Renal pelvis (tissue), 1 donor: ENCODE measurements at regions not wholly inside any gene's neighbourhood (a gene's known extent, or its start where the extent isn't known, plus 50 kb on each side); places are given as distances from the start of the nearest gene placed in this dataset.

Experiments
- DNase-seq: peaks from one replicate; pipeline ENCODE4 v3.0.0-alpha.2; 2013

- no peak for DNase-seq
Measured at GRCh38 chr2:3100386-3100785, 277.2 kb downstream of the EIPR1 start.

DNA sequence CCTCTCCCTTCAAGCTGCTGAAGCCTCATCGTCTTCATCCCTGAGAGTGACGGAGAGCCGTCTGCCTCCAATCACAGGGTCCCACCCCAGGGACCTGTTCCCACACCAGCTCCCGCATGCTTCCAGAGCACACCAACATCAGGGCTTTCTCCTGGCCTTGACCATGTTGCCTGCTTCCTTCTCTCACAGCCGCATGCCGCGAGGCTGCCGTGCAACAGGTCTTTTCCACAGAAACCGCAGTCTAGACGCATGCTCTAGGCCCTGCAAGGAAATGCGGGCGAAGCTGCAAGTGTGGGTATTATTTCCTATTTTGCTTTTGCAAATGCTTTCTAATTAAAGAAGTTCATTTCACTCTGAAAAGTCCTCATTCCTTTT lies 277.8 kb downstream of the EIPR1 start:
- no peak for DNase-seq

- no peak for DNase-seq
Measured at GRCh38 chr2:3099145-3099859, 278.3 kb downstream of the EIPR1 start.

GRCh38 chr2:3098231-3098630 lies 279.4 kb downstream of the EIPR1 start:
- DNase-seq: no peak

GRCh38 chr2:3097804-3098203 lies 279.8 kb downstream of the EIPR1 start:
- no peak for DNase-seq

GRCh38 chr2:3094999-3095958 lies 282.3 kb downstream of the EIPR1 start:
- no peak for DNase-seq

GRCh38 chr2:3094318-3094717 lies 283.3 kb downstream of the EIPR1 start:
- no peak for DNase-seq

- no peak for DNase-seq
Measured at GRCh38 chr2:3091696-3092095, 285.9 kb downstream of the EIPR1 start.

DNA sequence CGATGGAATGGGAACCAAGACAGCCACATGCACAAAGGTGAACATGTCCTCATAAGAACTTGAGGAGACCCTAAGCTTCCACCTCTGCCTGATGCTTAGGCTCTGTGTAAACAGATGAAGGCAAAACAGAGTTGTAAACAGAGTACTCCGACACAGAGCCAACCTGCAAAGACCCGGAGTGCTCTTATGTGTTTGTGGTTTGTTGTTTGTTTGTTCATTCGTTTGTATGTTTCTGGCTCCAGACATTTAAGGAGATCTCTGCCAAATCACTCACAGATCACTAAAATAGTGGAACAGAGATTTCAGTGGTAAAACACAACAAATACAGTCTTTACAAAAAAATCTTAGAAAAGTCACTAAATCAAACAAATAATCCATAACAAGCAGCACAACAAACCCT lies 294.9 kb downstream of the EIPR1 start:
- DNase-seq: no peak

DNA sequence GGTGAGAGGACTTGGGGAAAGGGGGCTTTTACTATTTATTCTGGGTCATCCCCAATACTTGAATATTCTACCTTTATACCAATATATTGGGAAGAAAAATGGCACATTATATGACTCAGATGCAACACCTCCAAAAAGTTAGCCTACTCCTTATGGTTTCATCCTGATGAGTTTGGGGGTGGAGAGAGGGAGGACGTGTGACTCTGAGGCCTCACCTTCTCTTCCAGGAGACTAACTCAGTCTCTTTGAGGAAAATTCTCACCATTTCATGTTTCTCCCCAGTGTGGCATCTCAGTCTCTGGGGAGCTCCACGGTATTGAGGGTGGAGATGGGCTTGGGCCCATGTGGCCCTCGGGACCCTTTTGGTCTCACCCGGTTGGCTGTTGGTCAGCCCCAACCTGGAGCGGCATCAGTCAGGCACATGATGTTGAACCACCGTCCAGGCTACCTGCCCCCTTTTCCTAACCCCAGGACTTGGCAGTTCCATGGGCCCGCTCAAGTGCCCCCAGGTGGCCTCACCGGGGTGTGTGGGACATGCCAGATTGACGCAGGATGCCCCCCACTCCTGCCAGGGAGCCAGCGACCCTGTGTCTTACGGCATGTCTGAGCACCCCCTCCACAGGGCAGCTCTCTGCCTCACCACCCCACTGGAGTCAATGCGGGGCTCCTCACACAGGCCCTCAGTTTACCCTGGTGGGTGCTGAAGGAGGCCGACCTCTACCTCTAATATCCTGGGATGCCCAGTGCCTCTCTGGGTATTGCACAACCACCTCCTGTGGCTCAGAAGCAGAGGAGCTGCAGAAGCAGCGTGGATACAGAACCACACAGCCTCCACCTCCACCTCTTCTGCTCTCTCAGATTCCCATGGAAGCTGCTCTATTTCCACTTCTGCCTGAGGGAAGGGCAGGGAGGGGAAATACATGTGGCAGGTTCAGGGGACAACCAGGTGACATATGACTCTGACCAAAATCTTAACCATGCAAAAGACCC lies 297.4 kb downstream of the EIPR1 start:
- DNase-seq: no peak

GRCh38 chr2:3079466-3079865 lies 298.2 kb downstream of the EIPR1 start:
- DNase-seq: no peak

GRCh38 chr2:3078684-3079083 lies 298.9 kb downstream of the EIPR1 start:
- DNase-seq: no peak

DNA sequence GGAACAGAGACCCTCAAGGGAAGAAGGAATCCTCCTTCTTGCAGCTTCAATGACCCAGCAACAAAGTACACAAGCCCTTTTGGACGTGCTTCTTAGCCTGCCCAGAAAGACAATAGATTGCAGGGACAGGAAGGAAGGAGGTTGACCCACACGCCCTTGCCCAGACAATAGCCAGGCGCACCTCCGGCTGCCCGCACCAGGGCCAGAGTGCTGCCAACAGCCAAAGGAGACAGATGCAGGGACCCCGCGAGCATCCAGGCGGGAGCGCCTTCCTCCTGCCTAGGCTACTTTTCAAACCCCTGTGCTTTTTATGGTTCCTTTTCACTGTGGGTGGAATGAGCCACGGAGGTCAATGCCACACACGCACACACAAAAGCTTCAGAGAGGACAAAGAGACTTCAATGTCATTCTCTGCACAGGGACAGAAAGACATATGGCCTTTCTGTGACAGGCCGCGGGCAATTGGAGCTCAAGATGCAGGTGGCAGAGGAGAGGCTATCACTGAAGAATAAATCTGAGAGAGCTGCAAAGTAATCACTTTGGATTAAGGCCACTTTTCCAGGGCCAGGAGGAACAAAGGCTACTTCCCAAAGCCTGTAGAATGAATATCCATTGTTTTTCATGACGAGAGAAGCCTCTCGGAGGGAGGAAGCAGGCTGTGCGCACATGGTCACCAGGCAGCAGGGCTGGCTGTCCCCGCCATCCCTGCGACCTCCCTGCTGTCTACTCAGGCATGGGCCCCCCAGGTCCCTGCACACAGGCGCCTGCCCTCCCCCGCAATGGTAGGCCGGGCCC lies 300.6 kb downstream of the EIPR1 start:
- no peak for DNase-seq

GRCh38 chr2:3075991-3076340 lies 301.7 kb downstream of the EIPR1 start:
- DNase-seq: no peak

GRCh38 chr2:3075316-3075990 lies 302.2 kb downstream of the EIPR1 start:
- no peak for DNase-seq

GRCh38 chr2:3073704-3074103 lies 303.9 kb downstream of the EIPR1 start:
- no peak for DNase-seq

DNA sequence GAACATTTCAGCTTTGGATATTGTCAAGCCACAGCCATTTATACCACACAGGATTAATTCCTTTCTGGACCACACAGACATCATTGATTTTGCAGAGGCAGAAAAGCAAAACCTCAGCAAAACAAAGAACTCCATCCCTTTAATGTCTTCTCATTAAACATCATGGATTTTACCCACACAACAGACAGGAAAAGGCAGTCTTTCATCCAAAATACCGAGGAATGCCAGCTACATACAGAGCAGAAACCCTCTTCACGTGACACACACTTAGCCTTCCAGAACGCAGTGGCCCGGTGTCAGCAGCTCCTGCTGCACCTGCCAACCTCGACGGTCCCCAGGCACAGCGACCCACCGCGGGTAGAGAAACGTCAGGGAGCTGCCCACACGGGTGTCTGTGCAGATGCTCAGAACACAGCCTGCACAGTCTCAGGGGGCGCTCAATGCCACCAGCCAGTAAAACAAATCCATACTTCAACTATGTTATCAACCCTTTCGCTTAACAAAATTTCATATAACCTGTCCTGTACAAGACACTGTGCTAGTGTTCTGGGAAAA lies 304.5 kb downstream of the EIPR1 start:
- no peak for DNase-seq

GRCh38 chr2:3071685-3072263 lies 305.8 kb downstream of the EIPR1 start:
- no peak for DNase-seq

- no peak for DNase-seq
Measured at GRCh38 chr2:3066831-3067230, 310.8 kb downstream of the EIPR1 start.

DNA sequence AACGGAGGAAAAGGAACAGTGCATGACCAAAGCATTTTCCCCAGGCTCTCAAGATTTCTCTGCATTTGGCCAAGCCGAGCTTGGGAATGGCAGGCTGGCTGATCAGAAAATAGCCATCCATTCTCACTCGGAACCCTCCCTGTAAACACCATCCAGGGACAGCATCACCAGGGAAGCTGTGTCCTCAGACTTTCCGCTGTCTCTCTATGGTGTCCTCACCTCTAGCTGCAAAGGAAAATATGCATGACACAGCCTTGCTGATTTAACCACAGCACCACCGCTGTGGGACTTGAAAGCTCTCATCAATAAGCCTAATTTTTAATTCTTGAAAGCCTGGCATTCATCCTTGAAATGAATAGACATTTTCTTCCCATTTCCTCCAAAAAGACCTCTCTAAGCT lies 311.7 kb downstream of the EIPR1 start:
- DNase-seq: no peak
